Renal cortex interstitium (tissue), 11 donors: ENCODE measurements at regions not wholly inside any gene's neighbourhood (a gene's known extent, or its start where the extent isn't known, plus 50 kb on each side); places are given as distances from the start of the nearest gene placed in this dataset.

Experiments used
- DNase-seq, 11 donors: peaks; one replicate each; pipeline ENCODE4 v3.0.0-alpha.2; 2013; ENCODE audit warnings: low read depth in 9 of 11, low spot score in 4 of 11; ENCODE audit errors: extremely low read depth in 1 of 11

- no peak for DNase-seq
Observed at GRCh38 chr6:87941556-87942358, 105.9 kb upstream of the SPACA1 start.

GRCh38 chr6:87939776-87940175, 107.9 kb upstream of the SPACA1 start:
- no peak for DNase-seq

GRCh38 chr6:87938287-87938686, 109.4 kb upstream of the SPACA1 start:
- no peak for DNase-seq

GRCh38 chr6:87936065-87936464, 111.6 kb upstream of the SPACA1 start:
- no peak for DNase-seq

GRCh38 chr6:87935196-87935595, 112.4 kb upstream of the SPACA1 start:
- no peak for DNase-seq

- no peak for DNase-seq
Observed at GRCh38 chr6:87932361-87932760, 115.3 kb upstream of the SPACA1 start.

- peak; percentile 37 to 81 (median 70) for DNase-seq
Observed at GRCh38 chr6:87929843-87930288, 117.8 kb upstream of the SPACA1 start.

GRCh38 chr6:87926687-87927086, 121.0 kb upstream of the SPACA1 start:
- no peak for DNase-seq

- no peak for DNase-seq
Observed at GRCh38 chr6:87926072-87926471, 121.6 kb upstream of the SPACA1 start.

- DNase-seq = no peak
Observed at GRCh38 chr6:87925373-87926060, 122.1 kb upstream of the SPACA1 start.

GRCh38 chr6:87923389-87924050, 124.1 kb upstream of the SPACA1 start:
- DNase-seq = no peak

- DNase-seq = no peak
Observed at GRCh38 chr6:87922947-87923330, 124.7 kb upstream of the SPACA1 start.

GRCh38 chr6:87922196-87922946, 125.3 kb upstream of the SPACA1 start:
- DNase-seq = no peak

GRCh38 chr6:87921034-87921433, 126.6 kb upstream of the SPACA1 start:
- no peak for DNase-seq

- DNase-seq = no peak
Observed at GRCh38 chr6:87920245-87920644, 127.4 kb upstream of the SPACA1 start.

GRCh38 chr6:87919416-87919815, 128.2 kb upstream of the SPACA1 start:
- DNase-seq = no peak

- no peak for DNase-seq
Observed at GRCh38 chr6:87919001-87919400, 128.6 kb upstream of the SPACA1 start.

- DNase-seq = no peak
Observed at GRCh38 chr6:87918461-87918941, 129.1 kb upstream of the SPACA1 start.

- no peak for DNase-seq
Observed at GRCh38 chr6:87917886-87918285, 129.8 kb upstream of the SPACA1 start.
